Fibroblast of skin of scalp (primary cell): ENCODE measurements at regions not wholly inside any gene's neighbourhood (a gene's known extent, or its start where the extent isn't known, plus 50 kb on each side); places are given as distances from the start of the nearest gene placed in this dataset.
"Not testable (repeated sequence)": the region's sequence is repeated elsewhere in the genome, so short reads cannot be mapped to it uniquely, and the experiment has no call there.

Experiments used
- DNase-seq: peaks from one replicate; pipeline ENCODE4 v3.0.0-alpha.2; 2013

- DNase-seq = no peak
Observed at GRCh38 chr3:181327349-181327748, 337.8 kb upstream of the DNAJC19 start.

DNA sequence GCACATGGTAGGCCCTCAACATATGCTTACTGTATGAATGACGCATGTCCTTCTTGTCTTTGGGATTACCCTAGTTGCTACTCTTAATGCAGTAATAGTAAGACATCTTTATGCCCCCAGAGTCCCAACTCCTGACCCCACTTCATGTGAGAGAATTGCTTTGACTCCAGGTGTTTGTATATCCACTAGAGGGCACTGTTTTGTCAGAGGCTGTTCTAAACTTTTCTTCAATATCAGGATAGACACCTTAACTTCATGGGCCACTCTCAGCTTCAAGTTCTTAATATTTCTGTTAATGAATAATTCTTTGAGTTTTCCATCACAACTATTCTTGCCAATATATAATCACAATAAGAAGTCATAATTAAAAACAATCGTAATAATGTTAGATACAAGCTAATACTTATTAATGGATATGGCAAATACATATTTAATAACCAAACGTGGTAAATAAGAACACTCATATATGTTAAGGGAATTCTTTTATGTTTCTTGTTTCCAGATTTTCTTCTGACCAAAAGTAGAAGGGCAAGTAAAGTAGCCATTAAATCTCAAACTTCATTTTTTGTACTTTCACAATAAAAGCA, 337.2 kb upstream of the DNAJC19 start:
- DNase-seq = peak; percentile 37

DNA sequence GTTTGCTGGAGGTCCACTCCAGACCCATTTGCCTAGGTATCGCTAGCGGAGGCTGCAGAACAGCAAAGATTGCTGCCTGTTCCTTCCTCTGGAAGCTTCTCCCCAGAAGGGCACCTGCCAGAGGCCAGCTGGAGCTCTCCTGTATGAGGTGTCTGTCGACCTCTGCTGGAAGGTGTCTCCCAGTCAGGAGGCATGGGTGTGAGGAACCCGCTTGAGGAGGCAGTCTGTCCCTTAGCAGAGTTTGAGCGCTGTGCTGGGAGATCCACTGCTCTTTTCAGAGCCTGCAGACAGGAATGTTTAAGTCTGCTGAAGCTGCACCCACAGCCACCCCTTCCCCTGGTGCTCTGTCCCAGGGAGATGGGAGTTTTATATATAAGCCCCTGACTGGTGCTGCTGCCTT, 335.0 kb upstream of the DNAJC19 start:
- DNase-seq = not testable (repeated sequence)

DNA sequence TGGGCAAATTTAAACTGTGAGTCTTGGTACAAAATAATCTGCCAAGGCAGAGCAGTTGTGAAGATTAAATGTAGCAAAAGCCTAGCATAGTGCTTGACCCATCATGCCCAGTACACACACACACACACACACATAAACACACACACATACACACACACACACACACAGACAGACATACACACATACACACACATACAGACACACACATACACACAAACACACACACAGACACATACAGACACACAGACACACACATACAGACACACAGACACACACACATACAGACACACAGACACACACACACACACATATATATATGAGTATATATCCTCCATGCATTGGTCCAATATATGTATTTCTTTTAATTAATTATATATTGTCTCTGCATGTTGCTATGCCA, 328.8 kb upstream of the DNAJC19 start:
- DNase-seq = no peak

- no peak for DNase-seq
Observed at GRCh38 chr3:181317508-181317907, 328.0 kb upstream of the DNAJC19 start.

GRCh38 chr3:181316482-181316881, 326.9 kb upstream of the DNAJC19 start:
- DNase-seq = peak; percentile 32

GRCh38 chr3:181313335-181313734, 323.8 kb upstream of the DNAJC19 start:
- no peak for DNase-seq

GRCh38 chr3:181311186-181311585, 321.6 kb upstream of the DNAJC19 start:
- no peak for DNase-seq

DNA sequence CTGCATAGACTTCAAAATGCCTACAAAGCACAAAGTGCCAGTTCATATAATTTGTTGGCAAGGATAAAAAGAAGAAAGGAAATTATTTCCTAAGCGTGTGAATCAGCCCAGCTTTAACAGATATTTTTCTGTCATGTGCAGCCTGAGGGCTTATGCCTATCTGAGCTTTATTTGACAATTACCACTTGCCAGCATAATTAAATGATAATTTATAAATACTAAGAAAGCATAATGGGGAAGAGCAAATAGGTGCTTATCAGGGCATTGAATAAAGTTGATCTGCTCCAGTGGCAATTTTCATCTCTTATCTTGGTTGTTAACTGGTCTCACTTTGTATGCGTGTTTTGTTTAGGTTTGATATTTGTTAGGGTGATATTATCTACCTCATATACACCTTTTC, 313.4 kb upstream of the DNAJC19 start:
- DNase-seq = no peak

GRCh38 chr3:181300033-181300432, 310.5 kb upstream of the DNAJC19 start:
- no peak for DNase-seq

DNA sequence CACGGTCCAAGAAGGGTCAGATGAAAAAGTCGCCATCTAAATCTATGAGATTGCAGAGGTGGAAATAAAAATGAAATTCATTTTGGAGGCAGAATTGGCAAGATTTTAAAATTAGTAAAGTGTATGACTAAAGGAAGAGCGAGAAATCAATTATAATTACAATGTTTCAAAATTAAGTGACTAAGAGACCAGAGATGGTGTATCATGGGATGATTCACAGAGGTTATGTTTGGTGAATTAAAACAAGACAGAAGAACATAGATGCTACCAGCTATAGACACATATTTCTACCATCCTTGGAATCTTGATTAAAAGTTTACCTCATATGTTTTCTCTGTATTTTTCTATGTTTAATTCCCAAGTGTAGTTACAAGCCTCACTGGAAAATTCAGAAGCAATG, 308.9 kb upstream of the DNAJC19 start:
- peak; percentile 7 for DNase-seq

GRCh38 chr3:181292984-181293383, 303.4 kb upstream of the DNAJC19 start:
- peak; percentile 38 for DNase-seq

GRCh38 chr3:181290941-181291340, 301.4 kb upstream of the DNAJC19 start:
- DNase-seq = no peak

- no peak for DNase-seq
Observed at GRCh38 chr3:181289306-181289705, 299.8 kb upstream of the DNAJC19 start.

- no peak for DNase-seq
Observed at GRCh38 chr3:181288145-181288544, 298.6 kb upstream of the DNAJC19 start.

- no peak for DNase-seq
Observed at GRCh38 chr3:181279239-181279565, 289.7 kb upstream of the DNAJC19 start.

DNA sequence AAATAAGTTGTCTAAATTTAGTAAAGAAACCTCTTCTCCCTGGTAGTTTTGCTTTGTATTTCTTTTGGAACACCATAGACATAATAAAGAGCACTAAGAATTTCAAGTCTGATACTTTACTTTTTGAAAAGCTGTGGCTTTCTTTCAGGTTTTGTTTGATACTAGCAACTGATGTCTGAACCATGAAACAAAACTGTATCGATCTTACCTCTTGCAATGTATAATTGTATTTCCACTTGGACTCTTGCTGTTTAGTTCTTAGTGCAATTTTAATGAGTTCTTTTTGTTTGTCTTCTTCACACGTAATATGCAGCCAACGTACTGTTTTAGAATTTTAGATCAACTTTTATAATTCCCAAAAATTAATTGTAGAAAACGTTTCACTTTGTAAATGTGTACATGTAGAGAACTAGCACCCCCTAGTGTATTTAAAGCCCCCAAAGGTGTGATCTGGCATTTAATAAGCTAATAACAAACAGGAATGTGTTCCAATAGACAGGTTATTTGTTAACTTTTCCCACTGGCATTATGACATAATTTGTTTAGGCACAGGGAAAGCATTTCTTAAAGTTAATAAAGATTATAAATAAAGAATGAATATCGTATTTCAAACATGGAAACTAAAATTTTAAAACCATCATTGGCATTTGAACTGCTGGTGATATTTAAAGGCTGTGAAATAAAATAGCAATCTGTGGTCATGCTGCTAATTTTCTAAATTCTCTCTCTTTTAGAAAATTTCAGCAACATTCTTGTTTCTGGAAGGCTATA, 289.1 kb upstream of the DNAJC19 start:
- DNase-seq = no peak

DNA sequence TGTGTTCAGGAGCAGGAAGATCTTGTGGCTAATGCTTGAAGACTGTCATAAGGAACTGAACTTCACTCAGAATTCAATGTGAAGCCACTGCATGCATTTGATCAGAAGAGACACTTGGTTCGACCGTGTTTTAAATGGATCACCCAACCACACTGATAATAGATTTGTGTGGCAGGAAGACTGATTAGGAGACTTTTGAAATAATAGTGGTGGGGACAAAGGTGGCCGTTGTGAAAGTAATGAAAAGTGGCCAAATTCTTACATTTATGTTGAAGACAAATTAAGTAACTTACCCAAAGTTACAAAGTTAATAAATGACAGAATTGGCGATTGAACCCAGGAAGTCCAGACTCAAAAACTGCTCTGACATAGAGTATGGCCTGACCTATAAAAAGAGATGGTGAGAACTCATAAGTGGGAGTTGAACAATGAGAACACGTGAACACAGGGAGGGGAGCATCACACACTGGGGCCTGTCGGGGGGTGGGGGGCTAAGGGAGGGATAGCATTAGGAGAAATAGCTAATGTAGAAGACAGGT, 286.9 kb upstream of the DNAJC19 start:
- no peak for DNase-seq

GRCh38 chr3:181274025-181274424, 284.5 kb upstream of the DNAJC19 start:
- no peak for DNase-seq

DNA sequence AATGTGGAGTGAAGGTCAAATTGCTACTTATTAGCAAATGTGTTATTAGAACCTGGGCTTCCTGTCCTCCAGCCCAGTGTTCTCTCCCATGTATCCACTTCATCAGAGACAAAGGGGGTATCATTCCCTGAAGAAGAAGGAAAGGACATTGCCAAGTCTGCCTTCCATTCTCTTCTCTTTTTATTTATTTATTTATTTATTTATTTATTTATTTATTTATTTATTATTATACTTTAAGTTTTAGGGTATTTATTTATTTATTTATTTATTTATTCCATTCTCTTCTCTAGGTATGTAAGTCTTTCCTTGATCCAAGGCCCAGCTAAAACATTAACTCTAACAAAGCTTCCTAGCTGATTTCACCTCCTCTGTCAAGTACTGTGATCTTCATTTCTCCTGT, 277.8 kb upstream of the DNAJC19 start:
- DNase-seq = no peak

DNA sequence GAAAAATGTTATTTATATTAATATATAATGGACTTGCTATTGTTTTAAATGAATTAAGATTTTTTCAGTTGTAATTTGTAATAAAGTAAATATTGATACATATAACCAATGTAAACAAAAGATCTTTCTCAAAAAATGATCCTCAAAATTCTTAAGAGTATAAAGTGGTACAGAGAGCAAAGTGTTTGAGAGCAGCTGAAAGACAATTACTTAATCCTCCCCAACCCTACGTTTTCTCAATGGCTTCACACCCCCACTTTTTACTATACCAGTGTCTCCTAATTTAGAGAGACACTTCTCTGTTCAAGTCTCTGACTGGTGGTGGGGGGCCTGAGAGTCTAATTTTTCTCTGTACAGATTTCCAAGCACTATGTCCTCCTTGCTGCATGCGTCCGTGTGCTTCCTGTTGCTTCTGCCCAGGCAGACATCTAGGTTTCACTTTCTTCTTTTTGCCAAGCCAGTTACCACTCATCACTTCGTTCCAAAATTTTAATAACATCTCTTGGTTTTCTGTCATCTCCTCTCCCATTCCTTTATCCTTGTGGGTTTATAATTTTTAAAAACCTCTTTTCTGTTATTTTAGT, 276.3 kb upstream of the DNAJC19 start:
- peak; percentile 5 for DNase-seq

GRCh38 chr3:181264486-181264885, 274.9 kb upstream of the DNAJC19 start:
- DNase-seq = peak; percentile 51

GRCh38 chr3:181253796-181254195, 264.3 kb upstream of the DNAJC19 start:
- no peak for DNase-seq

DNA sequence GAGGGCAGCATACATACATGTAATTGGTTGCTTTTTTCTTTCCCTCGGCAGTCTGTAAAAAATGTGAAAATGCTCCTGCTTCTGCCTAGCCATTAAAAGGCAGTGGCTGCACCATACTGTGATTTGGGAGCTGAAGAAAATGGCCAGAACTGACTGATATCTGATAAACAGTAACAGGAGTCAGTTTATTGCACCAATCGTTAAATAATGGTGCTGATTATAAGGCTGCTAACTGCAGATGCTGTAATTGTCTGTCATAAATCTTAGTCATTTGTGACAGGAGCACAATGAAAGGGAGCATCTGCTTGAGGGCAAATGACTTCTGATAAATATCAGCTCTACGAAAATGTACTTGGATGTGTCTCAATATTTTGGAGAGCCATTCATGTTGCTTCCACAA, 263.1 kb upstream of the DNAJC19 start:
- no peak for DNase-seq
